ENCODE measurements at regions not wholly inside any gene's neighbourhood (a gene's known extent, or its start where the extent isn't known, plus 50 kb on each side); places are given as distances from the start of the nearest gene placed in this dataset.

GRCh38 chr12:89231686-89232085 lies 120.6 kb downstream of the DUSP6 start:
- H3K9me3 ChIP-seq (ENCODE audit: insufficient read depth, low read depth, low read length) = no peaks in the 10 kb centered on the region
- no CpG with 5 or more reads among the region's 1 CpG for WGBS (ENCODE audit: extremely low coverage, insufficient coverage, insufficient read length)
- no peak overlapping the region for H2AFZ ChIP-seq (ENCODE audit: insufficient read depth, low read length, poor library complexity)

GRCh38 chr12:89230376-89231315 lies 121.7 kb downstream of the DUSP6 start:
- Histone ChIP-seq H3K36me3 (ENCODE audit: control insufficient read depth in 1 of 2, insufficient read depth in 2 of 2, low read length in 2 of 2) (no peaks in the 10 kb centered on the region), H4K12ac (ENCODE audit: low read depth, low read length) (no peak overlapping the region), H3K79me1 (ENCODE audit: low read length) (peaks cover 1% of the 10 kb centered on the region), H2AK5ac (ENCODE audit: low read length) (no peak overlapping the region), H3K4me1 (ENCODE audit: control insufficient read depth in 1 of 2, insufficient read depth in 2 of 2, low read length in 2 of 2) (peaks cover 0 to 3% of the 10 kb centered on the region in 2 experiments), H4K8ac (ENCODE audit: low read depth, low read length) (no peak overlapping the region), H2BK5ac (ENCODE audit: low read depth, low read length, poor library complexity) (no peak overlapping the region), H3K18ac (ENCODE audit: low read length) (no peak overlapping the region), H4K91ac (ENCODE audit: low read depth, low read length) (no peak overlapping the region), H3K4me3 (ENCODE audit: low read depth, low read length) (no peak overlapping the region), H2AFZ (ENCODE audit: insufficient read depth, low read length, poor library complexity) (no peak overlapping the region), H2BK12ac (ENCODE audit: low read length) (no peak overlapping the region), H3K9ac (ENCODE audit: low read length) (no peak overlapping the region), H3K9me3 (ENCODE audit: insufficient read depth, low read depth, low read length) (no peaks in the 10 kb centered on the region), H3K4ac (ENCODE audit: low read depth, low read length) (no peak overlapping the region), H2BK120ac (ENCODE audit: insufficient read depth, low read length, poor library complexity) (no peak overlapping the region), H3K79me2 (ENCODE audit: control insufficient read depth, insufficient read depth, low read length, poor library complexity) (no peaks in the 10 kb centered on the region), H3K23ac (ENCODE audit: low read length) (no peak overlapping the region), H3K27me3 (ENCODE audit: insufficient read depth, low read length) (no peaks in the 10 kb centered on the region), H3K4me2 (ENCODE audit: low read length) (no peak overlapping the region), H3K27ac (ENCODE audit: low read depth, low read length) (no peak overlapping the region), H3K14ac (ENCODE audit: low read length) (no peak overlapping the region)
- no peak for DNase-seq
- no CpG with 5 or more reads among the region's 2 CpGs for WGBS (ENCODE audit: extremely low coverage, insufficient coverage, insufficient read length)

More at GRCh38 chr12:89231686-89232085, 120.6 kb downstream of the DUSP6 start:
- H2BK5ac ChIP-seq (ENCODE audit: low read depth, low read length, poor library complexity) = no peak overlapping the region
- H3K4ac ChIP-seq (ENCODE audit: low read depth, low read length) = no peak overlapping the region
- H3K79me1 ChIP-seq (ENCODE audit: low read length) = no peaks in the 10 kb centered on the region
- H3K79me2 ChIP-seq (ENCODE audit: control insufficient read depth, insufficient read depth, low read length, poor library complexity) = no peaks in the 10 kb centered on the region
- no peaks in the 10 kb centered on the region for H3K36me3 ChIP-seq (ENCODE audit: control insufficient read depth in 1 of 2, insufficient read depth in 2 of 2, low read length in 2 of 2)
- H3K4me1 ChIP-seq (ENCODE audit: control insufficient read depth in 1 of 2, insufficient read depth in 2 of 2, low read length in 2 of 2) = peaks cover 0 to 2% of the 10 kb centered on the region in 2 experiments
- H4K8ac ChIP-seq (ENCODE audit: low read depth, low read length) = no peak overlapping the region
- no peak overlapping the region for H3K27ac ChIP-seq (ENCODE audit: low read depth, low read length)
- no peak overlapping the region for H3K23ac ChIP-seq (ENCODE audit: low read length)
- no peak overlapping the region for H2BK120ac ChIP-seq (ENCODE audit: insufficient read depth, low read length, poor library complexity)
- H3K14ac ChIP-seq (ENCODE audit: low read length) = no peak overlapping the region
- no peak overlapping the region for H4K12ac ChIP-seq (ENCODE audit: low read depth, low read length)
- H3K27me3 ChIP-seq (ENCODE audit: insufficient read depth, low read length) = no peaks in the 10 kb centered on the region
- H2BK12ac ChIP-seq (ENCODE audit: low read length) = no peak overlapping the region
- H3K18ac ChIP-seq (ENCODE audit: low read length) = no peak overlapping the region
- no peak for DNase-seq
- no peak overlapping the region for H2AK5ac ChIP-seq (ENCODE audit: low read length)
- H4K91ac ChIP-seq (ENCODE audit: low read depth, low read length) = no peak overlapping the region
- no peak overlapping the region for H3K9ac ChIP-seq (ENCODE audit: low read length)
- H3K4me2 ChIP-seq (ENCODE audit: low read length) = no peak overlapping the region
- H3K4me3 ChIP-seq (ENCODE audit: low read depth, low read length) = no peak overlapping the region

GRCh38 chr12:89228491-89228890 lies 123.8 kb downstream of the DUSP6 start:
- H2AFZ ChIP-seq (ENCODE audit: insufficient read depth, low read length, poor library complexity) = no peak overlapping the region
- H3K14ac ChIP-seq (ENCODE audit: low read length) = no peak overlapping the region
- no peak overlapping the region for H4K91ac ChIP-seq (ENCODE audit: low read depth, low read length)
- H3K4me1 ChIP-seq (ENCODE audit: control insufficient read depth in 1 of 2, insufficient read depth in 2 of 2, low read length in 2 of 2) = peaks cover 2 to 9% of the 10 kb centered on the region in 2 experiments
- no peaks in the 10 kb centered on the region for H3K9me3 ChIP-seq (ENCODE audit: insufficient read depth, low read depth, low read length)
- H3K4me2 ChIP-seq (ENCODE audit: low read length) = no peak overlapping the region
- H3K36me3 ChIP-seq (ENCODE audit: control insufficient read depth in 1 of 2, insufficient read depth in 2 of 2, low read length in 2 of 2) = no peaks in the 10 kb centered on the region
- no peak overlapping the region for H3K23ac ChIP-seq (ENCODE audit: low read length)
- no peaks in the 10 kb centered on the region for H3K27me3 ChIP-seq (ENCODE audit: insufficient read depth, low read length)
- no peak overlapping the region for H3K4me3 ChIP-seq (ENCODE audit: low read depth, low read length)
- no peak overlapping the region for H3K4ac ChIP-seq (ENCODE audit: low read depth, low read length)
- H4K8ac ChIP-seq (ENCODE audit: low read depth, low read length) = no peak overlapping the region
- H3K27ac ChIP-seq (ENCODE audit: low read depth, low read length) = no peak overlapping the region
- H2BK120ac ChIP-seq (ENCODE audit: insufficient read depth, low read length, poor library complexity) = no peak overlapping the region
- no peak overlapping the region for H3K9ac ChIP-seq (ENCODE audit: low read length)
- WGBS (ENCODE audit: extremely low coverage, insufficient coverage, insufficient read length) = no CpG with 5 or more reads among the region's 3 CpGs
- peaks cover 6% of the 10 kb centered on the region for H3K79me1 ChIP-seq (ENCODE audit: low read length)
- no peak overlapping the region for H2BK5ac ChIP-seq (ENCODE audit: low read depth, low read length, poor library complexity)
- no peak overlapping the region for H2AK5ac ChIP-seq (ENCODE audit: low read length)
- no peak for DNase-seq
- H4K12ac ChIP-seq (ENCODE audit: low read depth, low read length) = no peak overlapping the region
- H2BK12ac ChIP-seq (ENCODE audit: low read length) = no peak overlapping the region
- no peak overlapping the region for H3K18ac ChIP-seq (ENCODE audit: low read length)
- no peaks in the 10 kb centered on the region for H3K79me2 ChIP-seq (ENCODE audit: control insufficient read depth, insufficient read depth, low read length, poor library complexity)

GRCh38 chr12:89227774-89228173 lies 124.5 kb downstream of the DUSP6 start:
- no peak overlapping the region for H2BK120ac ChIP-seq (ENCODE audit: insufficient read depth, low read length, poor library complexity)
- no CpG with 5 or more reads among the region's 2 CpGs for WGBS (ENCODE audit: extremely low coverage, insufficient coverage, insufficient read length)

More at GRCh38 chr12:89227774-89228173, 124.5 kb downstream of the DUSP6 start:
- Histone ChIP-seq H4K12ac (ENCODE audit: low read depth, low read length) (no peak overlapping the region), H3K27me3 (ENCODE audit: insufficient read depth, low read length) (no peaks in the 10 kb centered on the region), H3K4ac (ENCODE audit: low read depth, low read length) (no peak overlapping the region), H3K79me1 (ENCODE audit: low read length) (peaks cover 6% of the 10 kb centered on the region), H2BK5ac (ENCODE audit: low read depth, low read length, poor library complexity) (no peak overlapping the region), H3K4me2 (ENCODE audit: low read length) (no peak overlapping the region), H3K23ac (ENCODE audit: low read length) (no peak overlapping the region), H4K8ac (ENCODE audit: low read depth, low read length) (peak overlapping the region; percentile 1), H4K91ac (ENCODE audit: low read depth, low read length) (no peak overlapping the region), H3K4me1 (ENCODE audit: control insufficient read depth in 1 of 2, insufficient read depth in 2 of 2, low read length in 2 of 2) (peaks cover 2 to 9% of the 10 kb centered on the region in 2 experiments), H3K27ac (ENCODE audit: low read depth, low read length) (no peak overlapping the region), H3K9me3 (ENCODE audit: insufficient read depth, low read depth, low read length) (no peaks in the 10 kb centered on the region), H3K14ac (ENCODE audit: low read length) (no peak overlapping the region), H2AFZ (ENCODE audit: insufficient read depth, low read length, poor library complexity) (no peak overlapping the region), H3K79me2 (ENCODE audit: control insufficient read depth, insufficient read depth, low read length, poor library complexity) (no peaks in the 10 kb centered on the region), H3K4me3 (ENCODE audit: low read depth, low read length) (no peak overlapping the region), H3K18ac (ENCODE audit: low read length) (no peak overlapping the region), H3K36me3 (ENCODE audit: control insufficient read depth in 1 of 2, insufficient read depth in 2 of 2, low read length in 2 of 2) (no peaks in the 10 kb centered on the region), H2BK12ac (ENCODE audit: low read length) (no peak overlapping the region), H2AK5ac (ENCODE audit: low read length) (no peak overlapping the region), H3K9ac (ENCODE audit: low read length) (no peak overlapping the region)
- DNase-seq = no peak

Data from trophoblast cell (in vitro differentiated cells and primary cell).